ENCODE measurements at regions not wholly inside any gene's neighbourhood (a gene's known extent, or its start where the extent isn't known, plus 50 kb on each side); places are given as distances from the start of the nearest gene placed in this dataset.

DNA sequence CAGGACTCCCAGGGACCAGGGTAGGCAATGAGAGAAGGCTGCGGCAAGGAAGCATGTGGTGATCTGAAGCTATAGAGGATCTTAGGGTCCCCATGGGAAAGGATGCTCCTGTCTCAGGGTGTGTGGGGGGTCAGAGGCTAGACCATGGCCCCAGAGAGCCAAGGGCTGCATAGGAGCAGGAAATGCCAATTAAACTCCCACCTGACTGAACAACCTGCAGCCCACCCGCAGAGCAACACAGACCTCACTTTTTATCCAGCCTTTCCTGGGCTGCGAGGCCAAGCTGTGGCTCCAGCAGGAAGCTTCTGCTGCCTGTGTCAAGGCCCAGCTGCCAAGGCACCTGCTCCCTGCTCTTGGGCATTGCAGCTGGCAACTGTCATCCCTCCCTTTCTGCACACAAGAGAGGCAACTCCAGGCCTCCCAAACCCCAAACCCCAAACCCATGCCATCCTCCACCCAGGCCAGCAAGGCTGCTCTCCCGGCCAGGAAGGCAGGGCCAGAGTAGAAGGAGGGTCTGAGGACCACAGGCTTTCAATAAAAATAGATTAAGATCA, 290.1 kb downstream of the FOXO1 start:
- TF ChIP-seq, protein P1, sequence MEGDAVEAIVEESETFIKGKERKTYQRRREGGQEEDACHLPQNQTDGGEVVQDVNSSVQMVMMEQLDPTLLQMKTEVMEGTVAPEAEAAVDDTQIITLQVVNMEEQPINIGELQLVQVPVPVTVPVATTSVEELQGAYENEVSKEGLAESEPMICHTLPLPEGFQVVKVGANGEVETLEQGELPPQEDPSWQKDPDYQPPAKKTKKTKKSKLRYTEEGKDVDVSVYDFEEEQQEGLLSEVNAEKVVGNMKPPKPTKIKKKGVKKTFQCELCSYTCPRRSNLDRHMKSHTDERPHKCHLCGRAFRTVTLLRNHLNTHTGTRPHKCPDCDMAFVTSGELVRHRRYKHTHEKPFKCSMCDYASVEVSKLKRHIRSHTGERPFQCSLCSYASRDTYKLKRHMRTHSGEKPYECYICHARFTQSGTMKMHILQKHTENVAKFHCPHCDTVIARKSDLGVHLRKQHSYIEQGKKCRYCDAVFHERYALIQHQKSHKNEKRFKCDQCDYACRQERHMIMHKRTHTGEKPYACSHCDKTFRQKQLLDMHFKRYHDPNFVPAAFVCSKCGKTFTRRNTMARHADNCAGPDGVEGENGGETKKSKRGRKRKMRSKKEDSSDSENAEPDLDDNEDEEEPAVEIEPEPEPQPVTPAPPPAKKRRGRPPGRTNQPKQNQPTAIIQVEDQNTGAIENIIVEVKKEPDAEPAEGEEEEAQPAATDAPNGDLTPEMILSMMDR (conservative IDR thresholded peaks at IDR 0.05; ENCODE audit: low read depth, low read length) = no peak

DNA sequence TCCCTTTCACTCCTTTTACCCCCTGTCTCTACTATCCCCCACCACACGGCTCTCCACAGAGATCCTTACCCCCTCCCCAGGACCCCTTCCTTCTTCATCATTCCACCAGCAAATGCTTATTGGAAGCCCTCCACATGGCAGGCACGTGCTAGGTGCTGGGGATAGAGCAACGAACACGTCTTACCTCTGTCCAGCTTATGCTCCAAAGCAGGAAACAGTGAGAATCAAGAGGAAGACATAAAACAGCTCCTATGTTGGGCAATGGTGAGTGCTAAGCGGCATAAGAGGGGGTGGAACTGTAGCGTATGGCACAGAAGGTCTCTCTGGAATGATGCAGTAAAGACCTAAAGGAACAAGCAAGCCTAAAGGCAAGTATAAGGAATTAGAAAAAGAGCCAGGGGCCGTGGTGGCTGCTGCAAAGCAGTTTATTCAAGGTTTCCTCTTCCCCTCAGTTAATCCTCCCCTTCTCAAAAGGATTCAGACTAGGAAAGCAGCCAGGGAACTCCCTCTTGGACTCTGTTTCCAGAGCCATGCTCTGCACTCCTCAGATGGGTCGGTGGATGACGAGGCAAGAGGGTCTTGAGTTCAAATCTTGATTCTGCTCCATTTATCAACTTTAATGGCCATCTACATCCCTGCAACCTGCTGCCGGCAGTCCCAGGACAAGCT, 289.4 kb downstream of the FOXO1 start:
- peak; percentile 24 for DNase-seq (ENCODE audit: low read depth)
- no peak overlapping the region for H3K4me3 ChIP-seq (ENCODE audit: low read depth, low read length)
- TF ChIP-seq, protein P1 (conservative IDR thresholded peaks at IDR 0.05; ENCODE audit: low read depth, low read length) = no peak

More for the DNA sequence above, 290.1 kb downstream of the FOXO1 start:
- H3K4me3 ChIP-seq (ENCODE audit: low read depth, low read length) = no peak overlapping the region
- DNase-seq (ENCODE audit: low read depth) = no peak

DNA sequence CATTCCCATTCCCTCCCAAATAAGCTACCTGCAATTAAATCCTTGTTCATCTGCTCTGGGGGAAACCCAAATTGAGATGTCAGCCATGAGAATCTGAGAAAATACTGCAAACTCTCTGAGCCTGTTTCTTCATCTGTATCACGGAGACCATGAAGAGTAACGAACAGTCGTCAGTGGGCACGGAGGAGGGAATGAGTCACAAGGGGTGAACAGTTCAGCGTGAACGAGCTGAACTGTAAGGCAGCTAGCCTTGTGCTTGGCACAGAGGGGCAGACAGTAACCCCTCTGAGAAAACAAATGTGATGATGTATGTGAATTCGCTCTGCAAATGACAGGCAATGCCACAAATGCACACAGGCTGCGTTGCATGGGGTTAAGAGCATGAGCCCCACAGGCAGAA, 288.7 kb downstream of the FOXO1 start:
- no peak overlapping the region for H3K4me3 ChIP-seq (ENCODE audit: low read depth, low read length)
- TF ChIP-seq, protein P1 (conservative IDR thresholded peaks at IDR 0.05; ENCODE audit: low read depth, low read length) = no peak
- peak; percentile 67 for DNase-seq (ENCODE audit: low read depth)

DNA sequence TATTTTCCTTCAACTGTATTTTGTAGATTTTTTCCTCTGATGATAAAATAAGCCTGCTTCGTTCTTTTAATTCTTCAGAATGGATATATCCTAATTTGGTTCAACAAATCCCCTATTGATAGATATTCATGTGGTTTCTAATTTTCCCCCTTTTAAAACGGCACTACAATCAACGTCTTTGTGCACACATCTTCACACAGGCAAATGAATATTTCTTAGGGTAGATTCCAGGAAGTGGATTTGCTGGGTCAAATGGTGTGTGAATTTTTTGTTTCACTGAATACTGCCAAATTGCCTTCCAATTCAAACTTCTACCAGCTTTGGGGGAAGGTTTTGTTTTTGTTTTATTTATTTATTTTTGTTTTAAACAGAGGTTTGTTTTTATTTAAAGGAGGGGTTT, 287.2 kb downstream of the FOXO1 start:
- TF ChIP-seq, protein P1 (conservative IDR thresholded peaks at IDR 0.05; ENCODE audit: low read depth, low read length) = no peak
- DNase-seq (ENCODE audit: low read depth) = no peak
- H3K4me3 ChIP-seq (ENCODE audit: low read depth, low read length) = no peak overlapping the region

DNA sequence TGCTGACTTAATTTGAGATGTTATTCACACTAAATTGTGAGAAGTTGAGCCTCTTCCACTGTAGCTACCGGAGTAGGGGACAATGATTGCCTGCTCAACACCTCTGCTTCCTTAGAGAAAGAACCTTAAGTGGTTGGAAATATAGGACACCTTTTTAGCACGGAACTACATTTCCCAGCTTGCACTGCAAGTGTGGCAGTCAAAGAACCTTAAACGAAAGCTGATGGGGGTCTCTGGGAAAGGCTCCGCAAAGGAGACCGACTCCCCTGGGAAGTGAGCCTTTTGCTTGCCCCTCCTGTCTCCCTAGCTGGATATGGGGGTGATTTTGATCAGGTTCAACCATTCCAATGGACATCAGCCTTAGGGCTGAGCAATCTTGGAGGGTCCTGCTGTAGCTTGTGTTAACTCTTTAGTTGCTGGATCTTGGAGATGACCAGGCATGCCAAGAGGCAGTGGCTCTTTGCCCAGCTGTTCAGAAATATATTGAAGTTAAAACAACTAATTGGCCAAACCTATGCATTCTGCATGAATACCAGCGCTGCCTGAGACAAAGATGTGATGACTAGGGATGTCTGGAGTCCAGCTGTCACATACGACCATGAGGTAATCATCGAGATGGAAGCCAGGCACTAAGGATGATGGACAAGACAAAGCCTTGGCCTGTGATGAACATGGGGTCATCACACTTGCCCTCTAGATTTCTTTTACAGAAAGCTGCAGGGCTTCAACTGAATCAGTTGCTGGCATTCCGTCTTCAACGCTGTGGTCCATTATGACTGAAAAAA, 286.5 kb downstream of the FOXO1 start:
- TF ChIP-seq, protein P1 (conservative IDR thresholded peaks at IDR 0.05; ENCODE audit: low read depth, low read length) = no peak
- DNase-seq (ENCODE audit: low read depth) = no peak
- H3K4me3 ChIP-seq (ENCODE audit: low read depth, low read length) = no peak overlapping the region

DNA sequence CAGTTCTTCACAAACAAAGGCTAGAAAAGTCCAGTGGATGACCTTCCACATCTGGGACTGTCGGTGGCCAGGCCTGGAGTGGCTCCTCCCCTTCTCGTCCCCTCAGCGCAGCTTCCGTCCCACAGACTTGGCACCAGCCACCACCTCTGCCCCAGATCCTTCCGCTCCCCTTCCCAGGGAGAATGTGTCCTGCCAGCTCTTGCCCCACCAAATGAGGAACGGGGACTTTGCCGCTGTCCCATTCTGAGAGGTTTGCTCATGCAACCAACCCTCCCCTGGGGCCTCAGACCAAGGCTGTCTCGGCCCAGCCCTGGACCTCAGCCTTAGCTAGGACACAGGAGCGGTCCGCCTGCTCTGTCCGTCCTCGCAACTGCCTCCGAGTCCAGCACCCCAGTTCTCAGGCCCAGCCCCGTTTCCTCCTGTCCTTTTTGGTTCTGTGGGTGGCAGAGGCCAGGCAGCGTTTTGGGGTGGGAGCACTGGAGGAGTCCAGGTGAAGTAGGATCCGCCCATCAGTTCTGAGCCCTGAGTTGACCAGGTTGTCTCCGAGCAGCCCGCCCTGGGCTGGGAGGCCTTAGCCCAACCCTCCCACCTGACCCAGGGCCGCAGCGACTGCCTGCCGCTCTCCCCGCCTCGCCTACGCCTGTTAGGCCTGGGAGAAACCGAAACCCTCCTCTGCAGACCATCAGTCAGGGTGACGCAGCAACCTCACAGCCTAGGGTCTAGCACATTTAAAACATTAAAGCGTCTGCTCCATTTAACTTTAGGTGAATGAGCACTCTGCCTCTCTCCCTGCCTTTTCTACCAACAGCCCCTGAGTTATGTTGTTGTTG, 284.3 kb downstream of the FOXO1 start:
- TF ChIP-seq, protein P1 (conservative IDR thresholded peaks at IDR 0.05; ENCODE audit: low read depth, low read length) = no peak
- no peak overlapping the region for H3K4me3 ChIP-seq (ENCODE audit: low read depth, low read length)
- DNase-seq (ENCODE audit: low read depth) = no peak

Measured in choroid plexus epithelial cell (primary cell).